Peyer's patch (tissue), 4 donors: ENCODE measurements at regions not wholly inside any gene's neighbourhood (a gene's known extent, or its start where the extent isn't known, plus 50 kb on each side); places are given as distances from the start of the nearest gene placed in this dataset.

Source experiments
- DNase-seq, 3 donors: peaks; one replicate each; pipeline ENCODE4 v3.0.0-alpha.2; 2017 to 2019
- H3K27ac ChIP-seq, 4 donors: fragments of 200-600 bp; sonication (generic); one replicate each; pipeline ENCODE4 v1.5.1; 2016 to 2019
- H3K27me3 ChIP-seq, 2 donors: fragments of 200-600 bp; sonication (generic); one replicate each; pipeline ENCODE4 v1.5.1; 2019
- H3K36me3 ChIP-seq, 3 donors: fragments of 200-600 bp; sonication (generic); one replicate each; pipeline ENCODE4 v1.5.1; 2016 to 2019
- H3K4me1 ChIP-seq, 4 donors: fragments of 200-600 bp; sonication (generic); one replicate each; pipeline ENCODE4 v1.5.1; 2016 to 2019
- H3K4me3 ChIP-seq, 4 donors: fragments of 200-600 bp; sonication (generic); 1 replicate in 3 of 4; 2 replicates in 1 of 4; pipeline ENCODE4 v1.5.1; 2016 to 2019; ENCODE audit warnings: mild to moderate bottlenecking in 1 of 4
- H3K9me3 ChIP-seq, 4 donors: fragments of 200-600 bp; sonication (generic); one replicate each; pipeline ENCODE4 v1.5.1; 2016 to 2019; ENCODE audit warnings: mild to moderate bottlenecking in 1 of 4
- CTCF ChIP-seq, 6 experiments: fragments of 450-650 bp in 4 of 6; fragments of 200-600 bp in 2 of 6; sonication (generic) in 1 of 6; IDR thresholded peaks; one replicate each; pipeline ENCODE4 v1.5.1; 2017 to 2019; ENCODE audit warnings: antibody characterized with exemption in 6 of 6, mild to moderate bottlenecking in 3 of 6, moderate library complexity in 1 of 6
- POLR2A ChIP-seq, 2 donors: fragments of 450-650 bp; IDR thresholded peaks; one replicate each; pipeline ENCODE4 v1.5.1; 2017; ENCODE audit warnings: antibody characterized with exemption in 2 of 2, mild to moderate bottlenecking in 2 of 2, moderate library complexity in 2 of 2

GRCh38 chr7:85573844-85574243 lies 387.0 kb upstream of the SEMA3D start:
- TF ChIP-seq CTCF (IDR thresholded peaks at IDR 0.05) = no peak
- no peak for TF ChIP-seq POLR2A (IDR thresholded peaks at IDR 0.05)
- H3K36me3 ChIP-seq = no peaks in the 10 kb centered on the region
- H3K4me1 ChIP-seq = no peaks in the 10 kb centered on the region
- H3K27me3 ChIP-seq = no peaks in the 10 kb centered on the region
- DNase-seq = no peak
- H3K27ac ChIP-seq = no peak overlapping the region
- no peaks in the 10 kb centered on the region for H3K9me3 ChIP-seq
- H3K4me3 ChIP-seq = no peak overlapping the region

GRCh38 chr7:85573346-85573745 lies 386.5 kb upstream of the SEMA3D start:
- no peaks in the 10 kb centered on the region for H3K9me3 ChIP-seq
- no peak overlapping the region for H3K4me3 ChIP-seq
- H3K27me3 ChIP-seq = no peaks in the 10 kb centered on the region
- H3K36me3 ChIP-seq = no peaks in the 10 kb centered on the region
- no peak overlapping the region for H3K27ac ChIP-seq
- DNase-seq = no peak
- H3K4me1 ChIP-seq = no peaks in the 10 kb centered on the region
- TF ChIP-seq CTCF (IDR thresholded peaks at IDR 0.05) (no peak), POLR2A (IDR thresholded peaks at IDR 0.05) (no peak)

- Histone ChIP-seq H3K9me3 (no peaks in the 10 kb centered on the region), H3K27me3 (no peaks in the 10 kb centered on the region), H3K4me3 (no peak overlapping the region), H3K4me1 (no peaks in the 10 kb centered on the region), H3K27ac (no peak overlapping the region), H3K36me3 (no peaks in the 10 kb centered on the region)
- no peak for DNase-seq
- no peak for TF ChIP-seq POLR2A (IDR thresholded peaks at IDR 0.05)
- TF ChIP-seq CTCF (IDR thresholded peaks at IDR 0.05) = no peak
Observed at GRCh38 chr7:85570898-85571297, 384.0 kb upstream of the SEMA3D start.

GRCh38 chr7:85567983-85568382 lies 381.1 kb upstream of the SEMA3D start:
- no peak overlapping the region for H3K4me3 ChIP-seq
- H3K36me3 ChIP-seq = no peaks in the 10 kb centered on the region
- no peak for DNase-seq
- TF ChIP-seq CTCF (IDR thresholded peaks at IDR 0.05) (no peak), POLR2A (IDR thresholded peaks at IDR 0.05) (no peak)
- no peaks in the 10 kb centered on the region for H3K27me3 ChIP-seq
- no peak overlapping the region for H3K27ac ChIP-seq
- no peaks in the 10 kb centered on the region for H3K9me3 ChIP-seq
- no peaks in the 10 kb centered on the region for H3K4me1 ChIP-seq

- TF ChIP-seq CTCF (IDR thresholded peaks at IDR 0.05) (no peak), POLR2A (IDR thresholded peaks at IDR 0.05) (no peak)
- Histone ChIP-seq H3K36me3 (no peaks in the 10 kb centered on the region), H3K4me1 (no peaks in the 10 kb centered on the region), H3K27ac (no peak overlapping the region), H3K9me3 (no peaks in the 10 kb centered on the region), H3K27me3 (no peaks in the 10 kb centered on the region), H3K4me3 (no peak overlapping the region)
- DNase-seq = no peak
Observed at GRCh38 chr7:85566095-85566794, 379.4 kb upstream of the SEMA3D start.

- Histone ChIP-seq H3K27me3 (no peaks in the 10 kb centered on the region), H3K4me3 (no peak overlapping the region), H3K36me3 (no peaks in the 10 kb centered on the region), H3K27ac (no peak overlapping the region), H3K4me1 (no peaks in the 10 kb centered on the region), H3K9me3 (no peaks in the 10 kb centered on the region)
- no peak for DNase-seq
- TF ChIP-seq CTCF (IDR thresholded peaks at IDR 0.05) (no peak), POLR2A (IDR thresholded peaks at IDR 0.05) (no peak)
Observed at GRCh38 chr7:85565276-85565675, 378.4 kb upstream of the SEMA3D start.
